ENCODE measurements at regions not wholly inside any gene's neighbourhood (a gene's known extent, or its start where the extent isn't known, plus 50 kb on each side); places are given as distances from the start of the nearest gene placed in this dataset.
A peak's percentile ranks its signal among the peaks of the same experiment; 100 is the strongest.
"Not testable (repeated sequence)": the region's sequence is repeated elsewhere in the genome, so short reads cannot be mapped to it uniquely, and the experiment has no call there.

DNA sequence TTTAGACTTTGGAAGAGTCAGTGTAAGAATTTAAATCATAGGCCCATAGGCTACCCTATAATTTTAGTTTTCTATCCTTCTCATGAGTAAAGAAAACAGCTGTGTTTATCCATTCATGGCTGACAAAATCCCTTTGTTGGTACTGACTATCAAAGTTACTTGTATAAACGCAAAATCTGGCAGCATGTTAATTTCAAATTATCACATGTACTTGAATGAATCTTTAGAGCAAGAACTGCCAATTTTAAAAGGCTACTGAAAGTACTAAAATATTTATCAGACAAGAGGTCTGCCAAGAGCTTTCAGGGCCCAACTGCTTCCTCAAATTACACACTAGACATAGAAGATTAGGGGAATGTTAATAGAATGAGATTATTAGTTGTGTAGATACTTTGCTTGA is 66.6 kb downstream of the MYL12B start:
- no peak for DNase-seq

DNA sequence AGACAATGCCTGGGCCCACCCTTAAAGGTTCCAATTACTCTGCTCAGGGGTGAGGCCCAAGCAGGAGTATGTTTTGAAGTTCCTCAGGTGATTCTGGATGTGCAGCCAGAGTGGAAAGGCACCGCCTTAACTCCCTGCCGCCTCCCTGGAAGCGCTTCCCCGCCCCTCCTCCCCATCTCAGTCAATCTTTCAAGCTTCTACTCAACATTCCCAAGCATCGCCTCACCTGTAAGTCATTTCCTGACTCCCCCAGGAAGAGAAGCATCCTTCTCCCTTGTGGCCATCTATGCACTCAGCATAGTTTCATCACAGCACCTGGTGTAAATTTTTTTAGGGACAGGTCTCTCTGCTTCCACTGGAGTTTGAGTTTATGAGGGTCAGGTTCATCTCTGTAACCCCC is 67.5 kb downstream of the MYL12B start:
- no peak for DNase-seq

DNA sequence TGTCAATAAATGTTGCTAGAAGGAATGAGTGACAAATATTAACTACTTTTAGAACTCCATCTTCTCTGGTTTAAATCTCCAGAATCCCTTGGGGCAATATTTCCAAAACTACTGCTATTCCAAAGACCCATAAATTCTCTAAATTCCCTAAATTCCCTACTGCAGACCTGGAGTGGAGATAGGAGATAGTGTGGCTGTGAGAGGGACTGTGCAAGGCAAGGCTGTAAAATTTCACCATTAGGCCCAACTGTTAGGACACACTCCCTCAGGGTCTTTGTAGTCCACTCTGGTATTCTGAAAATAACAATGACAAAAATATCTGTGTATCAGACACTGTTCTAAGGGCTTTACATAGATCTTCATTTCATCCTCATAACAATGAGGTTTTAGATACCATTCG is 67.9 kb downstream of the MYL12B start:
- no peak for DNase-seq

DNA sequence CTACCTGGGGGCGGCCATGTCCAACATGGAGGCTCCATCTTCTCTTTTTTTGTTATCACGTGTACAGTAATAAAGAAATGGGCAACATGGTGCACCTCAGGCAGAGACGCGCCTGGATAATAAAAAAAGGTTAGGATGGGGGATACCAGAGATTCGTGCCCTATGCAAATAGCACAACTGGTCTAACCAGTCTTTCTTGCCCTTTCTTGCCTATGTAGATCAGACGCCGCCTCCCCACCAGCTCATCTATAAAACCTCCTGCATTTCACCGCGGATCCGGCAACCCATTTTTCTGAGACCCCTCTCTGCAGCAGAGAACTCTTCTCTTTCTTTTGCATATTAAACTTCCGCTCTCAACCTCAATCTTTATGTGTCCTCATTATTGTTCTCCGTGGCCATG is 68.7 kb downstream of the MYL12B start:
- DNase-seq = no peak

DNA sequence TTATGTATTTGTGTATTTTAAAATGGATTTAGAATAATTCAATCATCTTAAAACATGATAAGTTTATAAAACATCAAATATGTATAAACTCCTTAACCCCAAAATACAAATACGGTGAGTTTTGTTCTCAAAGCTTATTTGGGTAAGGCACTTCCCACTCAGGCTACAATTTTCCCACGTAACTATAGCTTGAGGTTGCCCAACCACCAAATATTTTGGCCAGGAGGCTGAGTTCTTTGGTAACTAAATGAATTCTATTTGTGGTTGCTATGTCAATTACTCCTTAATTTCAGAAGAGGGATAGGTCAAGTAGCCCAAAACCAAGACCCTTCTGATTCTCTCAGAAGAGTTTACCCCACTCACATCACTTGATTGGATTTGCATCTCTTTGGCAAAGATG is 70.4 kb downstream of the MYL12B start:
- peak; percentile 24 for DNase-seq

DNA sequence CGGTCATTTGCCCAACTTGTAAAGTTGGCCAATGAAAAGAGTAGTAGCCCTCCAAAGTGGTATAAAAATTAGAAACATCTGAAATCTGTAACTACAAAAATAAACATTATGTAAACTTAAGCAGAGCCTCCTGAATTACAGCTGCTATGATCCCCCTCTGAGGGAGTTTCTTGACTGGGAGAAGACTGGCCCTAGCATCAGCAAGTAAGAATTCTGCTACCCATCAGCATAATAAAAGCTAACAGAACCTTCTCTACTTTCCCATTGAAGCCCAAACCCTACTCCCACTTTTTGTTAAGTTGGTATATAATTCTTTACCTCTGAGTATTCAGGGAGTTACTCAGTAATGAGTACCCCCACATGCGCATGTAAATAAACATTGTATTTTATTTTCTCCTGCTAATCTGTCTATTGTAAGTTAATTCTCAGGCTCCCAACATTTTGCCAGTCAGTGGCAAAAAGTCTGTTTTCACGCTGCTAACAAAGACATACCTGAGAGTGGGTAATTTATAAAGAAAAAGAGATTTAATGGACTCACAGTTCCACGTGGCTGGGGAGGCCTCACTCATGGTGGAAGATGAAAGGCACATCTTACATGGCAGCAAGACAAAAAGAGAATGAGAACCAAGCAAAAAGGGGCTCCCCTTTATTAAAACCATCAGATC is 71.3 kb downstream of the MYL12B start:
- no peak for DNase-seq

DNA sequence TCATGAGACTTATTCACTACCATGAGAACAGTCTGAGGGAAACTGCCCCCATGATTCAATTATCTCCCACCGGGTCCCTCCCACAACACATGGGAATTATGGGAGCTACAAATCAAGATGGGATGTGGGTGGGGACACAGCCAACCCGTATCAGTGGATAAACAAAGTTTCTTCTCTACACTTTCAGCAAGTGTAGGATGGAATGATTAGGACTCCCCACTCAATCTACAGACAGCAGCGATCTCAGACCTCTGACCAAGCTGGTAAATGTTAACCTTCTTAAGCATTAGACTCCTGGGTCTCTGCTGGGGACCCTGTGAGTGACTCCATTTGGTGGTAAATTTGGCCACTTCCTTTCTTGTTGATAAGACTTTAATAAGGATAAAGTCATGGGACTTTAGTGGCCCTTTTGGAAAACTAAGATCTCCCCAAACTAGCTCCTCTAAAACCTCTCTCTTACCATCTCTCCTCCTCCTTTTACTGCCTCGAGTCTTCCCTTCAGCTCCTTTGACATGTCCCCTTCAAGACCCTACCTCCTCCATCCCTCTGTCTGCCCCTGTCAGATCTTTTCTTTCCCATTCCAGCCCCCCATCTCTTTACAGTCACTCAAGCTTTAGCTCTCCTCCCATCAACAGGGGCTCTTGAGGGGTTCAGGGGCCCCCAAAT is 71.9 kb downstream of the MYL12B start:
- DNase-seq = no peak

DNA sequence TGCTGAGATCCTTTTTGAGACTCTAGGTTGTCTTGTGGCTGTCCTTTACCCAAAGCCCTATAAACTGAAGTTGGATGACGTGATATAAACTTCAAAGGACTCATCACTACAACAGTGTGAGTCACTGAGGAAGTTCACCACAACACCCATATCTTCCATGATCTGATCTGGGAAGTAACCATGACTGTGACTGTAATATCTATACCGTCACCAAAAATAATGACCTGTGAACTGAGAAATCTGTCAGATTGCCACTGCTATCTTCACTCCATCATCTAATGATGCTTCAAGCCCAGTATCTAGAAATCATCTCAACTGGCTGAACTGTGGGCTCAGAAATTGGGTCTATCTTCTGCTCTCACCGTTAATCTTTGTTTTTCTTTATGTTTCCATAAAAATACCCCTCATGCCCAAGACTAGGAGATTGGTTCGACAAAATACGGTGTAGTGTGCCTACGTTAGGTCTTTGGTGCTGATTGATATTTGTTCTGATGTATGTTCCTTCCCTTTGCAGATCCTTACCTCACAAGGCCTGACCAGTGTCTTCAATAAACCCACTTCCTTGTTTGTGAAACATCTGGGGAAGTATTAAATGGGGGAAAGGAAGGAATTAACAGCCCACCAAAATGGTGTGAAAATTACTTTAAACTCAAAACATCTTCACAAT is 78.2 kb downstream of the MYL12B start:
- no peak for DNase-seq

DNA sequence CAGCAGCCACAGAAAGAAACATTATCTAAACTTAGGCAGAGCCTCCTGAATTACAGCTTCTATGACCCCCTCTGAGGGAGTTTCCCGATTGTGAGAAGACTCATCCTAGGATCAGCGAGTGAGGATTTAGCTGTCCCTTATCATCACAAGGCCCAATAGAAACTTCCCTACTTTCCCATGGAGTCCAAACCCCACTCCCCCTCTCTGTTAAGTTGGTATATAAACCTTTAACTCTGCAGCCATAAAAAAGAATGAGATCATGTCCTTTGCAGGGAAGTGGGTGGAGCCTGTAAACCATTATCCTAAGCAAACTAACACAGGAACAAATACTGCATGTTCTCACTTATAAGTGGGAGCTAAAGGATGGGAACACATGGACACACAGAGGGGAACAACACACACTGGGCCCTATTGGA is 78.8 kb downstream of the MYL12B start:
- peak; percentile 23 for DNase-seq

DNA sequence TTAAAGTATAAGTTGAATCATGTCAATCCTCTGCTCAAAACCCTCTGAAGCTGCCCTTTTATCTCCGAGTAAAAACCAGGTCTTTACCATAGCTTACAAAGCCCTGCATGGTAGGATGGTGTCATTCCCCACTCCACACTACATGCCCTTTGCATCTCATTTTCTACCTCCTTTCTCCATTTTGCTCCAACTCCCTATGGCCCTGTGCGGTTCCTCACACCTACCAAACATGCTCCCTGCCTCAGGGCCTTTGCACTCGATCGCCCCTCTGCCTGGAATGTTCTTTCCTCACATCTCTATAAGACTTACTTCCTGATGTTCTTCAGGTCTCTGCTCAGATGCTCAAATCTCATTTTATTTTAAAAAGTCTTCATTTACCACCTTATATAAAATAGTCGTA is 80.7 kb downstream of the MYL12B start:
- no peak for DNase-seq

DNA sequence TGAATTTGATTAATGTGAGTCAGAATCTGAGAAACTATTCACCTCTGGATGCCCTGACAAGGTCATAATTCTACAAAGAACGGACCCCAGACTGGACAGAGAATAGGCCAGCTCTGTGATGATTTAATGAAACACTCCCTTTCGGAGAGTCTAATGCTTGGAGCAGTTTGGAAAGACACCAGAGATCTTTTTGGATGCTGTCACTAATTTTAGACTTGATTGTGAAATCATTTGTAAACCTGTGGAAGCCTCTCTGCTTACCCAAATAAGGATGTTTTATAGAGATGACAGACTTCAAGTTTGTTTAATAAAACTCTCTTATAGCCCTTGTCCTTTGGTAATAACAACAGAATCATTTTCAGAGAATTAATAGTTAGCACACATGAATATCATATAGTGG is 83.5 kb downstream of the MYL12B start:
- peak; percentile 36 for DNase-seq

DNA sequence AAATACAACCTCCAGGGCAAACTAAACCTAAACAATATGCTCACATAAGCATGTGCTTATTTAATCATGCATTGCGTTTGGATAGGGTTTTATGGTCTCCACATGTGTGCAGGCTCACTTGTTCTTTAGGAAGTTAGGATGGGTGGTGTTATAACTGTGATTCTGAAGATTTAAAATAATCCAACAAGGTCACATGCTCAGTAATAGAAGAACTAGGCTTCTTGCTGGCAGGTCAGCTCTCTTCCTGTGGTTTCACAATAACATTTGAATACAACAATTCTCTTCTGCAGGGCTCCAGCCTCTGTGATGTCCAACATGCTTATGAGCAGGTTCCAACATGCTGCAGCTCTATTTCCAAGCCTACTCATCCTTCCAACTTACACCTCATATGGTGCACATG is 84.0 kb downstream of the MYL12B start:
- no peak for DNase-seq

DNA sequence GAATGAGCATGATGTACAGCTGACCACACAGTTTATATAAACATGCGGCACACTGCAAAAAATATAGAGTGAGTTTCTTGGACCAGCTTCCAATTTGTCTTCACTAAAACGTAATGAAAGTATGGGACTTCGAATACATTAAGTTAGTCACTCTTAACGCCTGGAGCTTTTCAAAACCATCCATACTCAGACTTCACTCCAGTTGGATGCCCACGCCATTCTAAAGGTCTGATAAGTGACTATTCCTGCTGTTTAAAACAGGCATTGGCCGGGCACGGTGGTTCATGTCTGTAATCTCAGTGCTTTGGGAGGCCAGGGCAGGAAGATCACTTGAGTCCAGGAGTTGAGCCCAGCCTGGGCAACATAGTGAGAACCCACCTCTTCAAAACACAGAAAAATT is 84.6 kb downstream of the MYL12B start:
- DNase-seq = no peak

DNA sequence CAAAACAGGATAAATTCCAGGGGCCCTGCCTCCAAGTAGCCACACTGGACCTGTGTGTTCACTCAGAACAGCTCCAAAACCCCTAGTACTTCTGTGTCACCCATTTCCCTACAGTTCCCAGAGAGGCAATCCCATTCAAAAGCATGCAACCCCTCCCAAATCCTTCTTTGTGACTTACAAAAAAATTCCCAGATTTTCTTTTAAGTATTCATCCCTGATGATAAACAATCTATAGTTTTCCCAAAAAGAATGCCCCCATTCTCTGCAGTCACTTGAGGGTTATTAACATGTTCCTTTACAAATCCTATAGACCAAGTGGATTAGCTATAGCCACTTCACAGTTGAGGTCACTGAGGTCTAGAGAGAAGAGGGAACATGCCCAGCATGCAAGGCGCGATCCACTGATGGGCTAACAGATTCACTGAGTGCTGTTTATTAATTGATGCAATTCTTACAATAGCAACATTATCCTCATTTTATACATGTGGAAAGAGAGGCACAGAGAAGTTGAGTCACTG is 85.4 kb downstream of the MYL12B start:
- DNase-seq = no peak

DNA sequence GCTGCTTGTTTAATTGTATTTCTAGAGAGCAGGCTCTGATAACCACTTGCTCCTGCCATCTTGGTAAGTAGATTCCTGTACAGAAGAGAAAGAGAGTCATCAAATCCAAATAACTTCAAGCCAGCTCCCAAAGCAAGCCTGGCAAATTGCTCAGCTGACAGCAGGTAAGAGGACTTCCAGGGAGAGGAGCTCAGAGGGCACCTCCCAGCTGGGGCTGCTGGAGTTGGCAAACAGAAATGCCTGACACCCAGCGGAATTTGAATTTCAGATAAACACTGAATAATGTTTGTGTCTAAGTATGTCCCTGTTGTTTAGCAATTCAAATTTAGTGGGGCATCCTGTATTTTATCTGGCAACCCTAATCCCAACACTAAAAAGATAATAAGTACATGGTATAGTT is 86.2 kb downstream of the MYL12B start:
- DNase-seq = no peak

DNA sequence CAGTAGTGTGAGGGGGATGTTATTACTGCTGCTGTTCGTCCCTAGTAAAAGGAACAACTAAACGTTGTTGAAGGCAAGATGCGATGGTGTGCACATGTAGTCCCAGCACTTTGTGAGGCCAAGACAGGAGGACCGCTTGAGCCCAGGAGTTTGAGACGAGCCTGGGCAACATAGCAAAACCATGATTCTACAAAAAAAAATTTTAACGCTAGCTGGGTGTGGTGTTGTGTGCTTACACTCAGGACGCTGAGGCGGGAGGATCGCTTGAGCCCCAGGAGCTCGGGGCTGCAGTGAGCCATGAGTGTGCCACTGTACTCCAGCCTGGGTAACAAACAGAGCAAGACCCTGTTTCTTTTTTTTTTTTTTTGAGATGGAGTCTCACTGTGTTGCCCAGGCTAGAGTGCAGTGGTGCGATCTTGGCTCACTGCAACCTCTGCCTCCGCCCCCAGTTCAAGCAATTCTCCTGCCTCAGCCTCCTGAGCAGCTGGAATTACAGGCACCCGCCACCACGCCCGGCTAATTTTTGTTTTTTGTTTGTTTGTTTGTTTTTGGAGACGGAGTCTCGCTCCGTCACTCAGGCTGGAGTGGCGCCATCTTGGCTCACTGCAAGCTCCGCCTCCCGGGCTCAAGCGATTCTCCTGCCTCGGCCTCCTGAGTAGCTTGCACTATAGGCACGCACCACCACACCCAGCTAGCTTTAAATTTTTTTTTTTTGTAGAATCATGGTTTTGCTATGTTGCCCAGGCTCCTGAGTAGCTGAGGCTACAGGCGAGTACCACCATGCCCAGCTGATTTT is 87.3 kb downstream of the MYL12B start:
- DNase-seq = not testable (repeated sequence)

DNA sequence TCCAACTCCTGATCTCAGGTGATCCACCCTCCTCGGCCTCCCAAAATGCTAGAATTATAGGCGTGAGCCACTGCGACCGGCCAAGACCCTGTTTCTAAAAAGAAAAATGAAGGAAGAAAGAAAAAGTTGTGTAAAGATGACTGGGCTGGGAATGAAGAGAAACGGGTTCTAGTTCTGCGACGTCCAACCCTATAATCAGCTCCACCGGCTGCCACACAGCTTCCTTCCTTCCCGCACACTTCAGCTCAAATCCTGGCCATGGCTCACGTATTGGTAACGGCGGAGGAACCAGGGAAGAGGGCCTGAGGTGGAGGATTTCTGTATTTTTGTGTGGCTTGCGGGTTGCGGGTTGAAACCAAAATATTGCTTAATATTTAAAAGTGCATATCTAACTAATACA is 88.1 kb downstream of the MYL12B start:
- no peak for DNase-seq

DNA sequence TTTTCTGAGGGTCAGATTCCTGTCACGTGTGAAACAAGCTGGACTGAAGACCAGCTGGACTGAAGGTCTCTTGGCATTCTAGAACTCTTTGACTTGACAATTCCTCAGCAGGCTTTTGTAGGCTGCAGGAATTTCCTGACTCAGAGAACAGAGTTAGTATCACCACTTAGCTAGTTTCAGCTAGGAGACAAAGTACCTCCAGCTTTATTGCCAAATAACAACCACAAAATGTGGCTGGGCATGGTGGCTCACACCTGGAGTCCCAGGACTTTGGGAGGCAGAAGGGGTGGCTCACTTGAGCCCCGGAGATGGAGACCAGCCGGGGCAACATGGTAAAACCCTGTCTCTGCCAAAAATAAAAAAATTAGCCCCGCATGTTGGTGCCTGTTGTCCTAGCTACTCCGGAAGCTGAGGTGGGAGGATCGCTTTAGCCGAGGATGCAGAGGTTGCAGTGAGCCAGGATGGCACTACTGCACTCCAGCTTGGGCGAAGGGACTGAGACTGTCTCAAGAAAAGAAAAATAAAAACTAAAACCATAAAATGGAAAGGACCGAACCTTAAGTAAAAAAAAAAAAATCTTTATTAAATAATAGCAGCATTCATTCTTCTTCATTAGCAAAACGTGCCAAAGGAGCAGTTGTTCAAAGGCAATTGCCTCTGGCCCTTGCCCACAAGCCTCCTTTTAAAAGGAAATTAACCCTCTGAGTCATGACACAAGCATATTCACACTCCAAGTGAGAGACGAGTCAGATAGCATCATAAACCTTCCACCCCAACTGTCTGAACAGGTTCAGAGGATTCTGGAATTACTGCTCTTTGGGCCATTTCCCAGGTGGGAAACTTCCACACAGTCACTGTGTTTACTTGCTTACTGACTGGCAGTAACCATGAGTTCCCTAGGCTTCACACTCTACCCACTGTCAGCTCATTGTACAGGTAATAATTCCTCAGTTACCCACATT is 88.9 kb downstream of the MYL12B start:
- no peak for DNase-seq

DNA sequence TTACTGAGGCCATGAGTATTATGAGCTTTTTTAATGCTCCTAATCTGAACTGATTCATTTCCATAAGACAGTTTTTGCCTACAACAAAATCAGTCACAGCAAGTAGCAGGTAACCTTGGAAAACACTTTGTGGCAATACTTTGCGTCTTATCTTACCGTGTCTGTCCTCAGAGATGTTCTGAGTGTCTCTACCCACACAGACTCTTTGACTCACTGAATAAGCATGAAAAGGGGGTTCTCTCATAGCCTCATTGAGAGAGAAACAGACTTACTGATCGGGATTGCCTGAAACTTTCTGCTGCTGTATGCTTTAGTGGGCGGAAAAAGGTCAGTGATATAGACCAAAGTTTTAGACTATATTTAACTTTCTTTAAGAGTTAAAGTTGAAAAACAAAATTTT is 92.6 kb downstream of the MYL12B start:
- DNase-seq = no peak

DNA sequence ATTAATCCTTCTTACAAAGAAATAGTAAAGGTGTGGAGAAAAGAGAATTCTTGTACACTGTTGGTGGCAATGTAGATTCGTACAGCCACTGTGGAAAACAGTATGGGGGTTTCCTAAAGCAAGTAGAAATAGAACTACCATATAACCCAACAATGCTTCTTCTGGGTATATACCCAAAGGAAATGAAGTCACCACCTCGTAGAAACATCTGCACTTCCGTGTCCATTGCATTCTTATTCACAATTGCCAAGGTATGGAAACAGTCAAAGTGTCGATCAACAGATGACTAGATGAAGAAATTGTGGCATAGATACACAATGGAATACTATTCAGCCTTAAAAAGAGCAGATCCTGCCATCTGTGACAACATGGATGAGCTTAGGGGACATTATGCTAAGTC is 93.4 kb upstream of the TGIF1 start:
- no peak for DNase-seq

DNA sequence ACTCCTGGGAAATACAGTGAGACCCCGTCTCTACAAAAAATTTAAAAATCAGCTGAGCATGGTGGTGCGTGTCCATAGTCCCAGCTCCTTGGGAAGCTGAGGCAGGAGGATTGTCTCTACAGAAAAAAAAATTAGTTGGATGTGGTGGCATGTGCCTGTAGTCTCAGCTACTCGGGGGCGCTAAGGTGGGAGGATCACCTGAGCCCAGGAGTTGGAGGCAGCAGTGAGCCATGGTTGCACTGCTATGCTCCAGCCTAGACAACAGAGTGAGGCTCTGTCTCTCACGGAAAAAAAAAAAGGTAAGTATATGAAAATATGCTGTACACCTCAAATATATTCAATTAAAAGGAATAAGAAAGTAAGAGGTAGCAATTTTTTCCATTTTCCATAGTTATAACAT is 92.5 kb upstream of the TGIF1 start:
- DNase-seq = no peak

DNA sequence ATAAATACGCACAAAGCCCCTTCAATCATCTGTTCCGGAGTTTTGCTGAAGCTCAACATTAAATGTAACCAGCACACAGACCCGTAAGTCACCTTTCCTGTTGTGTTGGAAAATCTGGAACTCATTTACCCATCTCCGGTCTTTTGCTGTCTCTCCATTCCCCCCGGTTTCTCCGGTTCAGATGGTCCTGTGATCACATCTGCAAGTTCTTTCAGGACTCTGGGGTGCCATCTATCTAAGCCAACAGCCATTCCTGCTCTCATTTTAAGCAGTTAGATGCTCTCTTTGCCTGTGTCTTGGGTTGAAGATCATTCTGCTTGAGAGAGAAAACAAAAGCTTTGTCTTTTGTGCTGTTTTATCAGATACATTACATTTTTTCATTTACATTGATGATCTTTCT is 91.7 kb upstream of the TGIF1 start:
- no peak for DNase-seq

All from fibroblast of skin of right quadriceps (primary cell).